Peyer's patch (tissue), 4 donors: ENCODE measurements at regions not wholly inside any gene's neighbourhood (a gene's known extent, or its start where the extent isn't known, plus 50 kb on each side); places are given as distances from the start of the nearest gene placed in this dataset.

Source experiments
- DNase-seq, 3 donors: peaks; one replicate each; pipeline ENCODE4 v3.0.0-alpha.2; 2017 to 2019
- H3K27ac ChIP-seq, 4 donors: fragments of 200-600 bp; sonication (generic); one replicate each; pipeline ENCODE4 v1.5.1; 2016 to 2019
- H3K27me3 ChIP-seq, 2 donors: fragments of 200-600 bp; sonication (generic); one replicate each; pipeline ENCODE4 v1.5.1; 2019
- H3K36me3 ChIP-seq, 3 donors: fragments of 200-600 bp; sonication (generic); one replicate each; pipeline ENCODE4 v1.5.1; 2016 to 2019
- H3K4me1 ChIP-seq, 4 donors: fragments of 200-600 bp; sonication (generic); one replicate each; pipeline ENCODE4 v1.5.1; 2016 to 2019
- H3K4me3 ChIP-seq, 4 donors: fragments of 200-600 bp; sonication (generic); 1 replicate in 3 of 4; 2 replicates in 1 of 4; pipeline ENCODE4 v1.5.1; 2016 to 2019; ENCODE audit warnings: mild to moderate bottlenecking in 1 of 4
- H3K9me3 ChIP-seq, 4 donors: fragments of 200-600 bp; sonication (generic); one replicate each; pipeline ENCODE4 v1.5.1; 2016 to 2019; ENCODE audit warnings: mild to moderate bottlenecking in 1 of 4
- POLR2A ChIP-seq, 2 donors: fragments of 450-650 bp; IDR thresholded peaks; one replicate each; pipeline ENCODE4 v1.5.1; 2017; ENCODE audit warnings: antibody characterized with exemption in 2 of 2, mild to moderate bottlenecking in 2 of 2, moderate library complexity in 2 of 2
- TF ChIP-seq, protein P1 (sequence below), 6 experiments: fragments of 450-650 bp in 4 of 6; fragments of 200-600 bp in 2 of 6; sonication (generic) in 1 of 6; IDR thresholded peaks; one replicate each; pipeline ENCODE4 v1.5.1; 2017 to 2019; ENCODE audit warnings: antibody characterized with exemption in 6 of 6, mild to moderate bottlenecking in 3 of 6, moderate library complexity in 1 of 6

- no peak for DNase-seq
- no peak for TF ChIP-seq POLR2A (IDR thresholded peaks at IDR 0.05)
- TF ChIP-seq, protein P1, sequence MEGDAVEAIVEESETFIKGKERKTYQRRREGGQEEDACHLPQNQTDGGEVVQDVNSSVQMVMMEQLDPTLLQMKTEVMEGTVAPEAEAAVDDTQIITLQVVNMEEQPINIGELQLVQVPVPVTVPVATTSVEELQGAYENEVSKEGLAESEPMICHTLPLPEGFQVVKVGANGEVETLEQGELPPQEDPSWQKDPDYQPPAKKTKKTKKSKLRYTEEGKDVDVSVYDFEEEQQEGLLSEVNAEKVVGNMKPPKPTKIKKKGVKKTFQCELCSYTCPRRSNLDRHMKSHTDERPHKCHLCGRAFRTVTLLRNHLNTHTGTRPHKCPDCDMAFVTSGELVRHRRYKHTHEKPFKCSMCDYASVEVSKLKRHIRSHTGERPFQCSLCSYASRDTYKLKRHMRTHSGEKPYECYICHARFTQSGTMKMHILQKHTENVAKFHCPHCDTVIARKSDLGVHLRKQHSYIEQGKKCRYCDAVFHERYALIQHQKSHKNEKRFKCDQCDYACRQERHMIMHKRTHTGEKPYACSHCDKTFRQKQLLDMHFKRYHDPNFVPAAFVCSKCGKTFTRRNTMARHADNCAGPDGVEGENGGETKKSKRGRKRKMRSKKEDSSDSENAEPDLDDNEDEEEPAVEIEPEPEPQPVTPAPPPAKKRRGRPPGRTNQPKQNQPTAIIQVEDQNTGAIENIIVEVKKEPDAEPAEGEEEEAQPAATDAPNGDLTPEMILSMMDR (IDR thresholded peaks at IDR 0.05), result no peak
- Histone ChIP-seq H3K36me3 (no peaks in the 10 kb centered on the region), H3K9me3 (no peaks in the 10 kb centered on the region), H3K4me1 (no peaks in the 10 kb centered on the region), H3K4me3 (no peak overlapping the region), H3K27me3 (no peaks in the 10 kb centered on the region), H3K27ac (no peak overlapping the region)
These were observed 330.1 kb upstream of the GIMD1 start for GRCh38 chr4:106698621-106699195.

DNA sequence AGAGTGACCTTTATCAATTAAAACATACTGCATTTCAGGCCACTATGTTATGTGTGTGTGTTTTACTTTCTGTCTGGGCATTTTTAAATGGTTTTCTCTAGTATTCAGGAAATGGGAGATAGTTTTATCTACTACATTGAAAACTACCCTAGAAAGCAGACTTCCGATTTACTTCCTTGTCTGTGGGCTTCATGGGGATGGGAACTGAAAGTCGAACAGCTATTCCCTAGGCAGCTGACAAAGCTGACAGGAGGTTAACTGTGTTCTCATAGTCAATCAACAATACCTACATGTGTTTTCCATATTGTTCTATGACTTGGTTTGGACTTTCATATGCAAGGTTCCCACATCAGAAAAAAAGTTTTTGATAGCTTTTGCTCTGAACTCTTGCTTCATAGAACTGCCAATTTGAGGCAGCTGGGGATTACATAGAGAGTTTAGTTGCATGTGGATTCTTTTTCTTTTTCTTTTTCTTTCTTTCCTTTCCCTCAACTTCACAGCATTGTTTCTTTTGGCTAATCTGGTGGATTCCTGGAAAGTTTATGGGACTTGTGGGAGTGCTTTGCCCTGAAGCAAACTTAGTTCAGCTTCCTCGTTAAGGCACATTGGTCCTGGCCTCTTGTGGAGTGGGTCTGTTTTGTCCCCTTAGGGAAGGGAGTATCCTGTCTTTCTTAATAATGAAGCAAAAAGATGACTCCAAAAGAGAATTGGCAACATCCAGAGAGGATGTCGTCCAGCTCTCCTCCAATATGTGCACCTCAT, 327.1 kb upstream of the GIMD1 start:
- Histone ChIP-seq H3K9me3 (no peaks in the 10 kb centered on the region), H3K36me3 (no peaks in the 10 kb centered on the region), H3K4me3 (no peak overlapping the region), H3K27ac (no peak overlapping the region), H3K27me3 (no peaks in the 10 kb centered on the region), H3K4me1 (no peaks in the 10 kb centered on the region)
- no peak for TF ChIP-seq POLR2A (IDR thresholded peaks at IDR 0.05)
- TF ChIP-seq, protein P1 (IDR thresholded peaks at IDR 0.05), result no peak
- no peak for DNase-seq

DNA sequence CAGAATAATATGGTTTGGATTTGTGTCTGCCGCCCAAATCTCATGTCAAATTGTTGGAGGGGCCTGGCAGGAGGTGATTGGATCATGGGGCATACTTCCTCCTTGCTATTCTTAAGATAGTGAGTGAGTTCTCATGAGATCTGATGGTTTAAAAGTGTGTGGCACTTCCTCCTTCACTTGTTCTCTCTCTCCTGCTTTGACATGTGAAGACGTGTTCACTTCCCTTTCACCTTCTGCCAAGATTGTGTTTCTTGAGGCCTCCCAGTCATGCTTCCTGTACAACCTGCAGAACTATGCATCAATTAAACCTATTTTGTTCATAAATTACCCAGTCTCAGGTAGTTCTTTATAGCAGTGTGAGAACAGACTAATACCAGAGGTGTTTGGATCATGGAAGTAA, 325.7 kb upstream of the GIMD1 start:
- Histone ChIP-seq H3K4me1 (no peaks in the 10 kb centered on the region), H3K27ac (no peak overlapping the region), H3K9me3 (no peaks in the 10 kb centered on the region), H3K36me3 (no peaks in the 10 kb centered on the region), H3K27me3 (no peaks in the 10 kb centered on the region), H3K4me3 (no peak overlapping the region)
- no peak for TF ChIP-seq POLR2A (IDR thresholded peaks at IDR 0.05)
- TF ChIP-seq, protein P1 (IDR thresholded peaks at IDR 0.05), result no peak
- DNase-seq, result no peak

DNA sequence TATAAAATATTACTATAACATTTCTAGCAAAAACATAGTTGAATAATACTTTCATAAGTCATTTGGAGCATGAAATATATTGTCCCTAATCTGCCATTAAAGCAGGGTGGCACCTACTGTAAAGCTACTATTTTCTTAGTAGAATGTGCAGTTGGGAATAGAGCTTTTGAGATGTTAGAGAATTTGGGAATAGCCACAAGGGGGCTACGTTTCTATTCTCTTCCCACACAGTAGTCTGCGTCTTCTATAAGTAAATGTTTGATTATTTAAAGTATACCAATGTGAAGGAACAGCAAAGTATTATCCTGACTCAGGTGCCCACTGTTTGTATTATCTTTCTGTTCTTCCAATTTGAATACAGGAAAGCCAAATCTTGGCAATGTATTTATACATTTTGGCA, 323.2 kb upstream of the GIMD1 start:
- no peaks in the 10 kb centered on the region for H3K27me3 ChIP-seq
- H3K4me1 ChIP-seq, result no peaks in the 10 kb centered on the region
- H3K36me3 ChIP-seq, result no peaks in the 10 kb centered on the region
- H3K27ac ChIP-seq, result no peak overlapping the region
- H3K9me3 ChIP-seq, result no peaks in the 10 kb centered on the region
- no peak overlapping the region for H3K4me3 ChIP-seq
- TF ChIP-seq, protein P1 (IDR thresholded peaks at IDR 0.05), result no peak
- TF ChIP-seq POLR2A (IDR thresholded peaks at IDR 0.05), result no peak
- no peak for DNase-seq

DNA sequence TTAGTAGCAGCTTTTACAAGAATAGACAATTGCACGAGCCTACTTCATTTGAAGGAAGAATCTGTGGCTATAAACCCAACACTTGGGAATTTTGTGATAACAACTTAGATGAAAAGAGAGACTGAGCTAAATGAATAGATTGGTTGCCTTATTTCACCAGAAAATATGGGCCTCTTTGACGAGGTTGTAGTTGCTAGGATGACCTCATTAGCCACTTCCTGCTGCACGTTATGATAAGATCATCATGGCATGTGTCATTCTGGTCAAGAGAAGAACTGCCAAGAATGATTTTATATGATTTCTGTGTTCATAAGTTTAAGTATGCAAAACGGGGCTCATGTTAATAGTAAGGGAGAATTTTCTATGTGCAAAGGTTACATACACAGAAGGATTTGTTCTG, 321.9 kb upstream of the GIMD1 start:
- Histone ChIP-seq H3K27me3 (no peaks in the 10 kb centered on the region), H3K27ac (no peak overlapping the region), H3K4me1 (no peaks in the 10 kb centered on the region), H3K4me3 (no peak overlapping the region), H3K36me3 (no peaks in the 10 kb centered on the region), H3K9me3 (no peaks in the 10 kb centered on the region)
- no peak for DNase-seq
- TF ChIP-seq POLR2A (IDR thresholded peaks at IDR 0.05), result no peak
- TF ChIP-seq, protein P1 (IDR thresholded peaks at IDR 0.05), result no peak
